HepG2 (cell line): ENCODE measurements at regions not wholly inside any gene's neighbourhood (a gene's known extent, or its start where the extent isn't known, plus 50 kb on each side); places are given as distances from the start of the nearest gene placed in this dataset.
"Not testable (repeated sequence)": the region's sequence is repeated elsewhere in the genome, so short reads cannot be mapped to it uniquely, and the experiment has no call there.

Source experiments
- KDM5A ChIP-seq: fragments of 200-600 bp; sonication (generic); IDR thresholded peaks from 2 replicates; pipeline ENCODE4 v1.7.0; 2018; ENCODE audit warnings: antibody characterized with exemption, mild to moderate bottlenecking, low read length, borderline replicate concordance
- KLF12 ChIP-seq: sonication (generic); formaldehyde crosslinking; IDR thresholded peaks from 2 replicates; pipeline ENCODE4 v1.4.0; 2020; ENCODE audit warnings: missing genetic modification reagents, borderline replicate concordance

DNA sequence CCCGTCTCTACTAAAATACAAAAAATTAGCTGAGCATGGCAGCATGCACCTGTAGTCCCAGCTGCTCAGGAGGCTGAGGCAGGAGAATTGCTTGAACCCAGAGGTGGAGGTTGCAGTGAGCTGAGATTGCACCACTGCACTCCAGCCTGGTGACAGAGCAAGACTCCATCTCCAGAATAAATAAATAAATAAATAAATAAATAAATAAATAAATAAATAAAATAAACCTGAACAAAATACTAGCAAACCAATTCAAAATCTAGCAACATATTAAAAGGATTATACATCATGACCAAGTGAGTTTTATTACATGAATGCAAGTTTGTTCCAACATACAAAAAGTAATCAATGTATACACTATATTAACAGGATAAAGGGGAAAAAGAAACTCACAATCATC, 677.4 kb downstream of the TNS3 start:
- TF ChIP-seq KDM5A, KLF12: not testable (repeated sequence)
